GM20431 (cell line): ENCODE measurements at regions not wholly inside any gene's neighbourhood (a gene's known extent, or its start where the extent isn't known, plus 50 kb on each side); places are given as distances from the start of the nearest gene placed in this dataset.
"Not testable (repeated sequence)": the region's sequence is repeated elsewhere in the genome, so short reads cannot be mapped to it uniquely, and the experiment has no call there.

ENCODE experiments used
- in situ Hi-C: fragments of 300-500 bp; cut with MseI, MboI; formaldehyde crosslinking; loops from one replicate; pipeline ENCODE4 v1.15.0; 2020; ENCODE audit warnings: low sequenced_read_pairs; ENCODE audit not compliant: unreplicated experiment

DNA sequence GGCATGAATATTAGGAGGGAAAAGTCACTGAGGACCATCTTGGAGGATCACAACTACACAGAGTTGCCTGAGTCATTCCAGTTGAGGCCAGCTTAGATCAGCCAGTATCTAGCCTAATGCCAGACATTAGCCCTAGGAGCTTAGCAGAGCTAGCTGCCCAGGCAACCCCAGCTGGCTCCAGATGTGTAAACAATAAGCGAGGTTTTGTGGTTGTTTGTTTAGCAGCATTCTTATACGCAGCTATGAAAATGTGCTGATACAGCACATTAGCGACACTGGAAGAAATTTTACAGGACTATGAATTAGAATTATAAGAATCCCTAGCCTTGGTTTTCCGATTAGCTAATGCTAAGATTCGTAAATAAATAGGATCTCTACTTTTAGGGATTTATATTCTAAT lies 59.3 kb downstream of the BTBD3 start:
- in situ Hi-C loops, result no loop called here

DNA sequence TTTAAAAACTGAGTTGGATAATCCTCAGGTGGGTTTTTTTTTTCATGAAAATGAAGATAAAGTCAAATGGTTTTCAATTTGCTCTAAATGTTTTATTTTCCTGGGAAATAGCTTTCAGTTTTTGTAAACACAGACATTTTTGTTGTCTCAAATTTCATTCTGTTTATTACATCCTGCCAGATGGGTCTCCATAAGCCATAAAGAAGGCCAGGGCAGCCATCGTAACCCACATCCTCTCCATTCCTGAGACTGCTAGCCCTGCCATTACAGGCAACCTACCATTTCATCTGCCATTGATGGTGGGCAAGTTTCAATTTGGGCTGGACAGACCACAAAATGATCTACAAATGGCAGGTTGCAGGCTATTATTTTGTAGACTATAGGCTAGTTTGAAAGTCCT lies 60.8 kb downstream of the BTBD3 start:
- in situ Hi-C loops, result no loop called here

DNA sequence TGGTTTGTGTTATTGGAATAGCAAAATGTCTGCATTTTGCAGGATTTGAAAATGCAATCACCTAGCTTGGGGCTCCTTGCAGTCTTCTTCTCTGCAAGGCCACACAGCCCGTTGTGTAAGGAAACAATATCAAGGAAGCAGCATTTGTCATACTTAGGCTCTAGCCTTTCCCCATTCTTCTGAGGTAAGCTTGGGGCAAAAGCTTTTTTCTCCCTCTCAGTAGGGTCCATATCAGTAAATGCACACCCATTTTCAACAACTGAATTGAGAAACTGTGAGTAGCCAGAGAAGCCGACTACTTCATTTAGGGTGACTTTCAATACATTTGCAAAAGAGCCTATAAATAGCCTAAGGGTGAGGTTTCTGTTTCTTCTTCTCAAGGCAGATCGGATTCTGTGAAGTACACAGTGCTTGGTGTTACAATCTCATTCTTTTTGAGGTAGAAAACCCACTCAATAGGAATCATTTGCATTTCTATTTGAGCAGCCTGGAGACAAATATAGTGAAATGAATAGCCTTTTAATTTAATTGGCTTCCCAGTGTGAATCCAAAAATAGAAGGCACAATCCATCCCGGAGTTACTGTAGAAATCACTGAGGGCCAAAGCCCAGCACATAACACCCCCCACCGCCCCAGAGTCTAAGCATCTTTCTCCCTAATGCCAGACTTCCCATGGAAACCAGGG lies 61.8 kb downstream of the BTBD3 start:
- in situ Hi-C loops, result no loop called here

DNA sequence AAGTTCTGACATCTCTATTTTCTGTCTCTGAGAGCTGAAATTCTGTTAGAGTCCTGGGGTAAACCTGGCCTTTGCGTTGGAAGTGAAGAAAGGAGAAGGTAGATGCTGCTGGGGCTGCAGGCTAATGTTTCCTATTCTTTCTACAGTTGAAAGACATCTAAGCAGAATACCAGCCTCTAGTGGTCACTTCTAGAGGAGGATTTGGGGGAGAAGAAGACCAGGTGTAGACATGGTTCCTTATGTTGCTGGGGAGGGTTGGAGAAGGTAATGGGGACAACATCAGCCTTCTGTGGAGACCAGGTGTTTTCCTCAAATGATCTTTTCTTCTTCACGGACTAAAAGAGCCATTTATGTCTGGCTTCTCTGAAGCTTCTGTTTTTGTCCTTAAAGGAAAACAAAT lies 62.6 kb downstream of the BTBD3 start:
- in situ Hi-C loops, result no loop called here

DNA sequence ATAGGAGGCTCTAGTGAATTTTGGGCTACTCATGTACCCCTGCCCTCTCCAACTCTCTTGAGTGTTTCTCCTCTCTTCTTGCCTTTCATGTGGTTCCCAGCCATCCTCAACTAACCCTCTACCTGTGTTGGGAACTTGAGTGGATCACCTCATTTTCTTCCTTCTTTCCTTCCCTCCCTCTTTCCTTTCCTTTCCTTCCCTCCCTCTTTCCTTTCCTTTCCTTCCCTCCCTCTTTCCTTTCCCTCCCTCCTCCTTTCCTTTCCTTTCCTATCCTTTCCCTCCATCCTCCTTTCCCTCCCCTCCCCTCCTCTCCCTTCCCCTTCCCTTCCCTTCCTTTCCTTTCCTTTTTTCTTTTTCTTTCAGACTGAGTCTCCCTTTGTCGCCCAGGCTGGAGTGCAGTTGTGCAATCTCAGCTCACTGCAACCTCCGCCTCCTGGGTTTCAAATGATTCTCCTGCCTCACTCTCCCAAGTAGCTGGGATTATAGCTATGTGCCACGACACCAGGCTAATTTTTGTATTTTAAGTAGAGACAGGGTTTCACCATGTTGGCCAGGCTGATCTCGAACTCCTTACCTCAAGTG lies 63.8 kb downstream of the BTBD3 start:
- in situ Hi-C loops, result no loop called here

DNA sequence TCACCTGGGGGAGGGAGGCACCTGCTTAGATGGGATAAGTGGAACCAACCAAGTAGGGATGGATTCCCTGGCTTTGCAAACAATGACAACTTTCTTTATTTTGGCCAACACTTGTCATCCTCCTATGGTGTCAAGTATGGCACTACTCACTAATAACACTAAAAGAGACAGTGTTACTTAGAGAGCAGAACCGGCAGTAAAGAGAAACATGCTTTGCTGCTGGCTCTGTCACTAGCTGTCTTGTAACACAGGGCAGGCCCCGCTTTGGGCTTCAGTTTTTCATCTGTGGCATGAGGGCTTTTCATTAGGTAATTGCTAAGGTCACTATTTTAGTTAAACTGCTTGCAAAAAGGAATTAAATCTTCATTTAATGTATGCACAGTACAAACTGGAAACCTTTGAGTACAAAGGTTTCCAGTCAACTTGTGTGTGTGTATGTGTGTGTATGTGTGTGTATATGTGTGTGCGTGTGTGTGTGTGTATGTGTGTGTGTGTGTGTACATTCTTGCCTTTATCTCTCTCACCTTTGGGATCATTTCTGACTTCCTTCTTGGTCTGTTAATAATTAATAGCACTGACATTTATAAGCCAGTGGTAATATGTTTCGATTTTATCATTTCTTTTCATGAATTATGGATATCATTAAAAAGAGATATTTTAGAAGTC lies 64.7 kb downstream of the BTBD3 start:
- in situ Hi-C loops, result no loop called here

DNA sequence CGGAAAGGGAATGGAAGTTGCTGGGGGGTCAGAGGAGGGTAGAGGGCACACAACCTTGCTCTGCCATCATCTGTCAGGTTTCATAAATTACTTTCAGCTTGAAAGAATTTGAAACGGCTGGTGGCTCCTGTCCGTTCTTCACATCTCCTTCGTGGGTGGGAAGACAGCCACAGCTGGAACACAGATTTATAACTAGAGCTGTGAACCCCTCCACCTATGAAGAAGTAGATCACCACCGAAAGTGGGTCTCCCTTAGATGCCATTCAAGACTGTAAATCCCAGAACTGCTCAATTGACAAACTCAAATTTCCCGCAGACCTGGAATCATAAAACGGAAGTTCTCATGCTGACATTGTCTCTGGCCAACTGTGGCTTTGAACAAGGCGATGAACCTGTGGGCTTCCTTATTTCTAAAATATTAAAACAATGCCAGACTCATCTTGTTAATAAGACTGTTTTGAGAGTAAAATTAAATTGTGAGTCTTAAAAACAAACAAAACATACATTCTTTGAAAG lies 65.3 kb downstream of the BTBD3 start:
- in situ Hi-C loops, result no loop called here

DNA sequence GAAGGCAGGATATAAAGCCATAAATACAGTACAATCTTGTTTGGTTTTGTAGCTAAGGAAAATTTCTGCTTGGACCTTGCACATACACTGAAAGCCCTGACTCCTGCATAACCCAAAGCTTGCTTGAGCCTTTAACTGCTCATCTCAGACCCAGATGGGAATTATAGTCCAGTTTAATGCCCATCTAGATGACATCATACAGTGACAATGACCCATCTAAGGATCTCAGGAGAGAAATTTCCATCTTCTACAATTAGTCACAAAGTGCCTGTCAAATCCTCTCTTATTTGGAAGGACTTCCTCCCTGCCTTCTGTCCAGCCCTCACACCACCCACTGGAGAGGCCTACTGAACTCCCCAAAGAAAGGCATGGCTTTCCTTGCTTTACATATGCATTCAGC lies 69.3 kb downstream of the BTBD3 start:
- in situ Hi-C loops, result no loop called here

DNA sequence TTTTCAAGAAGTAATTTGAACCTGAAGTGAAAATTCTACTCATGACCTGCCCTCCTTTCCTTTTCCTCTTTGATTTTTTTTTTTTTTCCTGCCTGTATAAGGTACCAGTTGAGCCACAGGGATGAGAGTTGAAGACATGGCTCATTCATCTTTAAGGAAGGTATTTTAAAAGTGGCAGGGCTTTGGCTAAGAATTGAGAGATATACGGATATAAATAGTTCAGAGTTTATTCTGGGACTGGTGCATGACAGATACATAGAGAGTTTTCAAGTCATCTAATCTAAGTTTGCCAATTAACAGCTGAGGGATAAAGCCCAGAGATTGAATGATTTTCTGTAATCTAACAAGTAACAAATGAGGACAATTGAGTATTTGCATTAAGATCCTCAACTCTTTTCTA lies 69.8 kb downstream of the BTBD3 start:
- in situ Hi-C loops, result no loop called here

DNA sequence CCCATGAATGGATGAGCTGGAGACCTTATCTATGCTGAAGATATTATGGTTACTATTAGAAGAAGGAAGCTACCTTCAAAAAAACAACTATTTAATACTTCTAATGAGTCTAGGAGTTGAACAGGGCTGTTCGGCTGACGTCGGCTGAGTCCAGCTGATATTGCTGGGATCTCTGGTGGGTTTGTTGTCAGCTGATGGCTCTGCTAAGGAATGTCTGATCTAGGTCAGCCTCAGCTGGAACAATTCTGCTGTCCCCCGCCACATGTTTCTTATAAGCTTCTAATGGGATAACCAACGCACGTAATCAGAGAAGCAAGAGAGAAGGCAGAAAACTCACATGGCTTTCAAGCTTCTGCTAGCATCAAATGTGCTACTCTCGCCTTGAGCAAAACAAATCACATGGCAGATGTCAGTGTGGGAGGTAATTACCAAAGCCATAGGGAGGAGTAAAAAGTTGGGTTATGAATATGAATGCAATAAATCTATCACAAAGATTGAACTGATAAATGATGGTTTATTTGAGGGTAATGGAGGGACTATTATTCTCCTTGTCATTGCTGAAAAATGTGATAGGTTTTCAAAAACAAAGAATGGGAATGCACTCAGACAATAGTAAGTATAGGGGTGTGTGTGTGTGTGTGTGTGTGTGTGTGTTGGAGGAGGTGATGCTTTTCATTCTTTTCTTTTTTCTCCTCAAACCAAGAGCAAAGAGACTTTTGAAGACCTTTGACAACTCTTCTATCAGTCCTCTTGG lies 71.5 kb downstream of the BTBD3 start:
- in situ Hi-C loops, result no loop called here

DNA sequence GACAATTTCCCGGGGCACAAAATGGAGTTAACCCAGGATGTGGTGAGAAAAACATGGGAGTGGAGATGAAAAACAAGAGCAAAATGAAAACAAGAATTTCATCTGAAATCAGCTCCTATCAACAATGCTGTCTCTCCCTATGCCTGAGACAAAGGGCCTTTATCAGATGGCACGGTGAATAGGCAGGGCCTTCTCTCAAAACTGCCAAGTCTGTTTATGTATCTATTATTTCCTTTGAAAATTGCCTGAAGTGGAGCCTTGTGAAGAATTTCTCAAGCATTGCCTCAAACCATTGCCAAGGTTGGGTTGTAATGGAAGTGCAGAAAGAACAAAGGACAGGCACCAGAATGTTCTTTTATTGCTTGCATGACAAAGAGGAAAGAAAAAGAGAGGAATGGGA lies 74.7 kb downstream of the BTBD3 start:
- in situ Hi-C loops, result no loop called here

DNA sequence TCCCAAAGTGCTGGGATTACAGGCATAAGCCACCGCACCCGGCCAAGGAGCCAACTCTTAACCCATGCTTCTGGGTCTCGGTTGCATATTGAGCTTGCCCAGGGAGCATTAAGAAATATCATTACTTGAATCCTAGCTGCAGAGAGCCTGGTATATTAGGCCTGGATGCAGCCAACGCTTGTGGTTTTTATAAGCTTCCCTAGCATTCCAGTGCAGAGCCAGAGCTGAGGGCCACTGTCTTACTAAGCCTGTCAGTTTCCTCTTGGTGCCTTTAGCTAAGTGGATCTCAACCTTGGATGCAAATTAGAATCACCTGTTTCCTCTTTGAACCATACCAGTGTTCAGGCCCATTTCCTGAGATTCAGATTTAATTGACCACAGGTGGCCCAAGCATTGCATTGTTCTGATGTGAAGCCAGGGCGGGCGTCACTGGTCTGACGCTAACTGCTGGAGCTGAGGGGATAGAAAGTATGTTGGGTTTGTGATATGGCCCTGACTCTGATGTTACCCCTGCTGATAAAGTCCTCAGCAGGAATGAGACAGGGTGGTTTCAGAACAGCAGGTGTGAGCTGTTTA lies 76.3 kb downstream of the BTBD3 start:
- in situ Hi-C loops, result no loop called here

DNA sequence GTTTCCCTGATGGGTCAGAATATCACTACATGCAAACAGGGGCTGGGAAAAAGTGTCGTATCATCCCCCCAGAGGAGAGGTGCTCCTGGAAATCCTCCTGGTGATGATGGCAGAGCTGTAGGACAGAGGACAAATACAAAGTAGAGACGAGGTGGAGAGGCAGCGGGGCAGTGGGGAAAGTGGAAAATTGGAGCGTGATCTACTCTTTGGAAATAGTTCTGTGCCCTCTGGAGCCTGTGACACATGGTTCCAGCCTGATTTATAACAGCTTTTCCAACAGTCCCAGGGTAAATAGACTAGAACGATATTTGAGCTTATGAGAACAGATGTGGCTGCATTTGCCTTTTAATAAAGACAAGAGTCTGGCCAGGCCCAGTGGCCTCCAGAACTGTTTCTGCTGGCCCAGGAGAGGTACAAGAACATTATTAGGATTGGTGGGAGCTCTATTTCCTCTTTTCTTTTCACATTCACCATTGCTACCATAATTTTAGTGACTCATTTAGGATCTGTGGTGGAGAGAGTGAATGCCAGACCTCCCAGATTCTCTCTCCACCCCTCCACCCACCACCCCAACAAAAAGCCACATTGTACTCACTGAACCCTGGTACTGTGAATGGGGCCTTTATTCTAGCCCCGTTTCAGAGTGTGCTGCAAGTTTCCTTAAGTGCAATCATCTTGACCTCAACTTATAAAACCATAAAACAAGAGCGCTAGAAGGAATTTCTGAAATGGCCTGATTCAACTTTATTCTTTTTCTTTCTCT lies 78.3 kb downstream of the BTBD3 start:
- in situ Hi-C loops, result no loop called here

DNA sequence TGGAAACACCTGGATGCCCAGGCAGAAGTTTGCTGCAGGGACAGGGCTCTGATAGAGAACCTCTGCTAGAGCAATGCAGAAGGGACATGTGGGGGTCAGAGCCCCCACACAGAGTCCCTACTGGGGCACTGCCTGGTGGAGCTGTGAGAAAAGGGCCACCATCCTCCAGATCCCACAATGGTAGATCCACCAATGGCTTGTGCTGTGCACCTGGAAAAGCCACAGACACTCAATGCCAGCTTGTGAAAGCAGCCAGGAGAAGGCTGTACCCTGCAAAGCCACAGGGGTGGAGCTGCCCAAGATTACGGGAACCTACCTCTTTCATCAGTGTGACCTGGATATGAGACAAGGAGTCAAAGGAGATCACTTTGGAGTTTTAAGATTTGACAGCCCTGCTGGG lies 87.1 kb downstream of the BTBD3 start:
- in situ Hi-C loops, result not testable (repeated sequence)

DNA sequence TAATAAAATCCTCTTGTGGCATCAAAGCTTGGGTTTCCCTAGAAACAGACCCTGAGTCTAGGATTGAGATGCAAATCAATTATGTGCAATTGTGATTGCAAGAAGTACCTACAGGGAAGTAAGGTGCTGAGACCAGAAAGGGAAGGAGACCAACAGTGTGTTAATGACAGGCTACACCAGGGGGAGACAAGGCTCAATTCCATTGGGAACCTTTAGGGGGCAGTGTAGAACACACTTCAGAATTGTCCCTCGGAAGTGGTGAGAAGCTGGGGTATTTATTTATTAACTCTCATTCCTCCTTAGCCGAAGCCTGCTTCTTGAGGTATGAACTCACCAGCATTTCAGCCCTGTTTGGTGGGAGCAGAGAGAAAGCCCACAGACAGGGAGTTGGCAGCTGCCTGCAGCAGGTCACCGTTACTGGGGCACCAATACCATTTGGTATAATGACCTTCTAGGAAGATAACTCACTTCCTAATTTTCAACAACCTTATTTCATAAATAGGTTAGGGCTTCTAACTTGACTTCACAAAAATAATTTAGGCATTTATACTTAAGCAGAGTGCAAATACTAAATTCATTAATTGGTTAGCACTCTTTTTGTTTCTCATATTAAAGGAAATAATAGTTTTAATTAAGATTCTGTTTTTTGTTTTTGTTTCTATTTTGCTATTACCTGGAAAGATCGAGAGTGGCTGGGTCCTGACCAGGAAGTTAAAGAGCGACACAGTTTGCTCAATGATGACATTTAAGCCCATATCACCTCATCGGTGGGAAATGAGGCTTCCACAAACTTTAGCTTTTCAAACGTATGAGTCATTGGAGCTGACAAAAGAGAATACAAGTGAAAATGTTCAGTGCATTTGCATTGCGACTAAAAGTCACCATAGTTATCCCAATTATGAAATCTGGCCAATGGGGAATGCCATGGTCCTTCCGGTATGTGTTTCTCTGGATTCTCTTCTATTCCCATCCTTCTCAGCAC lies 94.8 kb downstream of the BTBD3 start:
- in situ Hi-C loops, result no loop called here

DNA sequence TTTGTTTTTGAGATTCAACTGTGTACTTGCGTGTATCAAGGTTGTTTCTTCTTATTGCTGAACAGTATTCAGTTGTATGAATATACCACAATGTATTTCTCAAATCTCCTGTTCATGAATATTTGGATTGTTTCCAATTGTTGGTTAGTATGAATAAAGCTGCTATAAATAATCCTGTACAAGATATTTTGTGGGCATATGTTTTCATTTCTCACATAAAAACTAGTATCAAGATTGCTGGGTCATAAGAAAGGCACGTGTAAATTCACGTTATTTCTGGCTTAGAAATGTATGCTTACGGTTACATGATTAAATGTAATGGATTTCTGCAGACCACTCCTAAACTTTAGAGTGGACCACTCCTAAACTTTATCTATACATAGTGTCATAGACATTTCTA lies 96.6 kb downstream of the BTBD3 start:
- in situ Hi-C loops, result no loop called here

DNA sequence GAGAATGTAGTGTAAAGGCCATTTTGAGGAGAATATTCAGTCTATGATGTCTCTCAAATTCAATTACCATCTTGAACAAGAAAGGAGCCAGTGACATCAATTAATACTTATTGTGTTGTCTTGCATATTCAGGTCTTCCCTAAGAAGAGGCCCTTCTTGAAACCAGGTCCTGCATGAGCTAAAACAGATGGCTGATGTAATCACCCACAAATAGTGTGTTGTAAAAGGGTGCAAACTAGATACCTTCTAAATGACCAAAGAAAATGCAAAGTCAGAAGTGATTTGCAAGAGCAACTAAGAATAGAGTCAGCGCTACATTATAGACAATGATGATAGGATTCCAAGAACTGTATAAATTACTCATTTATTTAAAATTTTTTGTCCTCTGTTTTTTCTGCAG lies 97.0 kb downstream of the BTBD3 start:
- in situ Hi-C loops, result no loop called here

DNA sequence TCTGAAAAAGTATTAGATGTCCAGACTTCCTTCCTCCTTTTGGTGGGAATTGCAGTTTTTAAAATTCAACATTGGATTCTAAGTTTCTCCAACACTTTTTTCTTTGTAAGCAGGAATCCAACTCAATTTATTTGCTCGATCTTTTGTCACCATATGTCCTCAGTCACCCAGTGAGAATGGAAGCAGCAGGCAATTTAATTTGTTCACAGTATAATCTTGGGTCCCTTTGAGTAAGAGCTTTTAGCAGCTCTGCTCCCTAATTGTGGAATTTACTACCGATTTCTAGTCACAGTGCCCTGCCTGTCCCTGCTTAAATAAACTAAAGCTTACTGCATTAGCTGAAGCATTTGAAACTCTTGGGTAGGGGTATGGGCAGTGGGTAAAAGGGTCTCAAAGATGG lies 98.6 kb downstream of the BTBD3 start:
- in situ Hi-C loops, result no loop called here

DNA sequence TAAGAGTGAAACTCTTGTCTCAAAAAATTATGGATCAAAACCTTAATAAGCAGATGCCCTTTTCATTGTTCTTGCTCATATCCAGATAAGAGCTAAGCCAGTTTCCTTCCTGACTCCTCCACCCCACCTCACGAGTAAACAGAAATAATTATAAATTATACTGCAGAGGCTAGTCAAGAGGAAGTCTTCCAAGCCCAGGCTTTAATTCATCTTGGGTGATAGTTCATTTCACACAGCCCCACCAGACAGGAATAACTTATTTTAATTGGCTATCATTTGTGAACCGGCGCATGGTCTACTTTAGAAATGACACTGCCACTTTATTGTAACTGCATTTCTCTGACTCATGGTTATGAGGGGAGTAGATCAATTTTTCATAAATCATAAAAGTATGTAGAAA lies 102.0 kb downstream of the BTBD3 start:
- in situ Hi-C loops, result no loop called here
